Fibroblast of lung (primary cell): ENCODE measurements at regions not wholly inside any gene's neighbourhood (a gene's known extent, or its start where the extent isn't known, plus 50 kb on each side); places are given as distances from the start of the nearest gene placed in this dataset.

Source experiments
- DNase-seq, 2 donors: peaks; one replicate each; pipeline versions ENCODE4 v3.0.0 to v3.0.0-alpha.2; 2010; ENCODE audit warnings: low read depth in 2 of 2
- H2AFZ ChIP-seq: 2 replicates; pipeline ENCODE4 v1.5.1; 2012; ENCODE audit warnings: low read length, control low read depth, inconsistent platforms
- H3K27ac ChIP-seq: 2 replicates; pipeline ENCODE4 v1.5.1; 2011; ENCODE audit warnings: low read length, control low read depth; ENCODE audit not compliant: insufficient read depth
- H3K27me3 ChIP-seq: 2 replicates; pipeline ENCODE4 v1.5.1; 2011; ENCODE audit warnings: mild to moderate bottlenecking, low read length; ENCODE audit not compliant: control insufficient read depth, insufficient read depth
- H3K36me3 ChIP-seq: 2 replicates; pipeline ENCODE4 v1.5.1; 2011; ENCODE audit warnings: low read length; ENCODE audit not compliant: control insufficient read depth, insufficient read depth
- H3K4me1 ChIP-seq: 2 replicates; pipeline ENCODE4 v1.5.1; 2011; ENCODE audit warnings: low read length; ENCODE audit not compliant: control insufficient read depth, insufficient read depth; ENCODE audit errors: extremely low read depth
- H3K4me2 ChIP-seq: 2 replicates; pipeline ENCODE4 v1.5.1; 2011; ENCODE audit warnings: low read length, control low read depth; ENCODE audit not compliant: insufficient read depth; ENCODE audit errors: extremely low read depth
- H3K4me3 ChIP-seq, 4 experiments: fragments of 200-600 bp in 1 of 4; sonication (generic) in 1 of 4; replicated peaks in 1 of 4; 2 replicates each; pipeline ENCODE4 v1.5.1; 2011 to 2016; ENCODE audit warnings: low read length in 4 of 4, low read depth in 3 of 4, mild to moderate bottlenecking in 3 of 4, control low read depth in 2 of 4, inconsistent platforms in 1 of 4, mixed read lengths in 1 of 4; ENCODE audit not compliant: insufficient read depth in 1 of 4; ENCODE audit errors: control extremely low read depth in 1 of 4
- H3K79me2 ChIP-seq: 2 replicates; pipeline ENCODE4 v1.5.1; 2012; ENCODE audit warnings: mild to moderate bottlenecking, low read length, inconsistent platforms; ENCODE audit not compliant: control insufficient read depth, insufficient read depth
- H3K9ac ChIP-seq: 2 replicates; pipeline ENCODE4 v1.5.1; 2011; ENCODE audit warnings: mild to moderate bottlenecking, low read length, control low read depth; ENCODE audit not compliant: insufficient read depth
- H3K9me3 ChIP-seq: 2 replicates; pipeline ENCODE4 v1.5.1; 2012; ENCODE audit warnings: low read depth, low read length; ENCODE audit not compliant: control insufficient read depth, insufficient read depth
- H4K20me1 ChIP-seq: 2 replicates; pipeline ENCODE4 v1.5.1; 2011; ENCODE audit warnings: low read length; ENCODE audit not compliant: control insufficient read depth, insufficient read depth; ENCODE audit errors: extremely low read depth
- CTCF ChIP-seq, 2 donors: IDR thresholded peaks in 1 of 2; conservative IDR thresholded peaks in 1 of 2; 1 replicate in 1 of 2; 2 replicates in 1 of 2; pipeline ENCODE4 v1.5.1; 2011 to 2012; ENCODE audit warnings: low read length in 2 of 2, control low read depth in 1 of 2, inconsistent platforms in 1 of 2, low read depth in 1 of 2, mild to moderate bottlenecking in 1 of 2
- EZH2 ChIP-seq: IDR thresholded peaks from 2 replicates; pipeline ENCODE4 v1.5.1; 2012; ENCODE audit warnings: low read length, control low read depth, mild to moderate bottlenecking; ENCODE audit errors: missing control alignments

GRCh38 chr14:84806181-84806580 is 723.8 kb upstream of the FLRT2 start:
- H3K79me2 ChIP-seq = no peaks in the 10 kb centered on the region
- no peak overlapping the region for H2AFZ ChIP-seq
- no peaks in the 10 kb centered on the region for H3K9me3 ChIP-seq
- no peaks in the 10 kb centered on the region for H3K4me1 ChIP-seq
- no peak for DNase-seq
- H3K27me3 ChIP-seq = no peaks in the 10 kb centered on the region
- no peak overlapping the region for H3K4me2 ChIP-seq
- H3K4me3 ChIP-seq = no peak overlapping the region
- no peak overlapping the region for H3K9ac ChIP-seq
- H3K27ac ChIP-seq = no peak overlapping the region
- no peak for TF ChIP-seq CTCF (conservative IDR thresholded peaks at IDR 0.05 in 1 of 2, IDR thresholded peaks at IDR 0.05 in 1 of 2; ENCODE audit: low read depth in 1 of 2, low read length in 2 of 2)
- no peak for TF ChIP-seq EZH2
- H4K20me1 ChIP-seq = no peaks in the 10 kb centered on the region
- H3K36me3 ChIP-seq = no peaks in the 10 kb centered on the region

GRCh38 chr14:84806622-84807021 is 723.3 kb upstream of the FLRT2 start:
- H3K9ac ChIP-seq = no peak overlapping the region
- no peaks in the 10 kb centered on the region for H4K20me1 ChIP-seq
- H3K27me3 ChIP-seq = no peaks in the 10 kb centered on the region
- no peak overlapping the region for H3K4me2 ChIP-seq
- no peaks in the 10 kb centered on the region for H3K36me3 ChIP-seq
- no peak overlapping the region for H3K4me3 ChIP-seq
- no peak overlapping the region for H2AFZ ChIP-seq
- H3K27ac ChIP-seq = no peak overlapping the region
- DNase-seq = peak in 1 of 2 donors; percentile 72
- no peaks in the 10 kb centered on the region for H3K9me3 ChIP-seq
- no peak for TF ChIP-seq EZH2
- no peak for TF ChIP-seq CTCF (conservative IDR thresholded peaks at IDR 0.05 in 1 of 2, IDR thresholded peaks at IDR 0.05 in 1 of 2; ENCODE audit: low read depth in 1 of 2, low read length in 2 of 2)
- H3K4me1 ChIP-seq = no peaks in the 10 kb centered on the region
- no peaks in the 10 kb centered on the region for H3K79me2 ChIP-seq

- TF ChIP-seq EZH2 (no peak), CTCF (conservative IDR thresholded peaks at IDR 0.05 in 1 of 2, IDR thresholded peaks at IDR 0.05 in 1 of 2; ENCODE audit: low read depth in 1 of 2, low read length in 2 of 2) (no peak)
- no peaks in the 10 kb centered on the region for H3K79me2 ChIP-seq
- no peaks in the 10 kb centered on the region for H3K9me3 ChIP-seq
- H3K9ac ChIP-seq = no peak overlapping the region
- H3K27ac ChIP-seq = no peak overlapping the region
- H3K4me1 ChIP-seq = no peaks in the 10 kb centered on the region
- no peak overlapping the region for H2AFZ ChIP-seq
- H3K4me2 ChIP-seq = no peak overlapping the region
- DNase-seq = no peak
- no peaks in the 10 kb centered on the region for H4K20me1 ChIP-seq
- no peaks in the 10 kb centered on the region for H3K36me3 ChIP-seq
- H3K4me3 ChIP-seq = no peak overlapping the region
- H3K27me3 ChIP-seq = no peaks in the 10 kb centered on the region
Observed at GRCh38 chr14:84807673-84808072, 722.3 kb upstream of the FLRT2 start.
